HG03175 (cell line): ENCODE measurements at regions not wholly inside any gene's neighbourhood (a gene's known extent, or its start where the extent isn't known, plus 50 kb on each side); places are given as distances from the start of the nearest gene placed in this dataset.
"Not testable (repeated sequence)": the region's sequence is repeated elsewhere in the genome, so short reads cannot be mapped to it uniquely, and the experiment has no call there.

ENCODE experiments used
- ATAC-seq: cut with Tn5 transposase; IDR thresholded peaks from one replicate; pipeline ENCODE4 v1.9.1; 2021; ENCODE audit warnings: mild to moderate bottlenecking, moderate library complexity; ENCODE audit not compliant: unreplicated experiment

GRCh38 chr5:40356248-40356647 lies 323.5 kb upstream of the PTGER4 start:
- ATAC-seq, result no peak

- no peak for ATAC-seq
Measured at GRCh38 chr5:40355846-40356245, 323.9 kb upstream of the PTGER4 start.

- ATAC-seq, result no peak
Measured at GRCh38 chr5:40355181-40355580, 324.5 kb upstream of the PTGER4 start.

GRCh38 chr5:40354171-40354570 lies 325.5 kb upstream of the PTGER4 start:
- no peak for ATAC-seq

- ATAC-seq, result no peak
Measured at GRCh38 chr5:40353442-40353841, 326.3 kb upstream of the PTGER4 start.

GRCh38 chr5:40347981-40348725 lies 331.6 kb upstream of the PTGER4 start:
- no peak for ATAC-seq

- no peak for ATAC-seq
Measured at GRCh38 chr5:40346901-40347300, 332.8 kb upstream of the PTGER4 start.

GRCh38 chr5:40338434-40338833 lies 341.3 kb upstream of the PTGER4 start:
- ATAC-seq, result not testable (repeated sequence)

- no peak for ATAC-seq
Measured at GRCh38 chr5:40334242-40334635, 345.5 kb upstream of the PTGER4 start.

- peak; percentile 98 for ATAC-seq
Measured at GRCh38 chr5:40333459-40334241, 346.1 kb upstream of the PTGER4 start.

GRCh38 chr5:40332970-40333369 lies 346.7 kb upstream of the PTGER4 start:
- no peak for ATAC-seq

- no peak for ATAC-seq
Measured at GRCh38 chr5:40331616-40332015, 348.1 kb upstream of the PTGER4 start.

- no peak for ATAC-seq
Measured at GRCh38 chr5:40321514-40321913, 358.2 kb upstream of the PTGER4 start.

GRCh38 chr5:40318395-40318794 lies 361.3 kb upstream of the PTGER4 start:
- no peak for ATAC-seq

- ATAC-seq, result no peak
Measured at GRCh38 chr5:40317023-40317422, 362.7 kb upstream of the PTGER4 start.

GRCh38 chr5:40315126-40315525 lies 364.6 kb upstream of the PTGER4 start:
- no peak for ATAC-seq

- ATAC-seq, result no peak
Measured at GRCh38 chr5:40314275-40314674, 365.4 kb upstream of the PTGER4 start.

GRCh38 chr5:40312205-40312604 lies 367.5 kb upstream of the PTGER4 start:
- no peak for ATAC-seq

- no peak for ATAC-seq
Measured at GRCh38 chr5:40309851-40310250, 369.9 kb upstream of the PTGER4 start.

- ATAC-seq, result no peak
Measured at GRCh38 chr5:40308867-40309266, 370.8 kb upstream of the PTGER4 start.

GRCh38 chr5:40307920-40308319 lies 371.8 kb upstream of the PTGER4 start:
- ATAC-seq, result no peak

GRCh38 chr5:40306869-40307487 lies 372.7 kb upstream of the PTGER4 start:
- no peak for ATAC-seq
